Smooth muscle cell (in vitro differentiated cells): ENCODE measurements at regions not wholly inside any gene's neighbourhood (a gene's known extent, or its start where the extent isn't known, plus 50 kb on each side); places are given as distances from the start of the nearest gene placed in this dataset.
A peak's percentile ranks its signal among the peaks of the same experiment; 100 is the strongest.

Source experiments
- DNase-seq: peaks from one replicate; lab custom pipeline; 2025; ENCODE audit not compliant: unreplicated experiment; lab: John Stamatoyannopoulos, UW
- H2AFZ ChIP-seq: fragments of 200-600 bp; sonication (generic); 2 replicates; pipeline ENCODE4 v1.6.0; 2016; ENCODE audit warnings: antibody characterized with exemption, low read depth, mild to moderate bottlenecking
- H3F3A ChIP-seq: fragments of 200-600 bp; sonication (generic); 2 replicates; pipeline ENCODE4 v1.6.0; 2017; ENCODE audit warnings: antibody characterized with exemption, low read depth
- H3K27ac ChIP-seq: fragments of 200-600 bp; sonication (generic); 2 replicates; pipeline ENCODE4 v1.5.1; 2016; ENCODE audit warnings: low read depth, mild to moderate bottlenecking
- H3K27me3 ChIP-seq: fragments of 200-600 bp; sonication (generic); 2 replicates; pipeline ENCODE4 v1.6.1; 2016; ENCODE audit warnings: low read depth, mild to moderate bottlenecking
- H3K36me3 ChIP-seq: fragments of 200-600 bp; sonication (generic); 2 replicates; pipeline ENCODE4 v1.5.1; 2016; ENCODE audit warnings: low read depth
- H3K4me1 ChIP-seq: fragments of 200-600 bp; sonication (generic); 2 replicates; pipeline ENCODE4 v1.5.1; 2016; ENCODE audit warnings: low read depth
- H3K4me2 ChIP-seq: fragments of 200-600 bp; sonication (generic); 2 replicates; pipeline ENCODE4 v1.6.0; 2016; ENCODE audit warnings: mild to moderate bottlenecking
- H3K4me3 ChIP-seq: fragments of 200-600 bp; sonication (generic); 2 replicates; pipeline ENCODE4 v1.5.1; 2016; ENCODE audit warnings: mild to moderate bottlenecking
- H3K79me2 ChIP-seq: fragments of 200-600 bp; sonication (generic); 2 replicates; pipeline ENCODE4 v1.6.0; 2016; ENCODE audit warnings: low read depth, mild to moderate bottlenecking
- H3K9ac ChIP-seq: fragments of 200-600 bp; sonication (generic); 2 replicates; pipeline ENCODE4 v1.6.0; 2016; ENCODE audit warnings: low read depth
- H3K9me3 ChIP-seq: fragments of 200-600 bp; sonication (generic); replicated peaks from 2 replicates; pipeline ENCODE4 v1.5.1; 2016; ENCODE audit warnings: low read depth
- H4K20me1 ChIP-seq: fragments of 200-600 bp; sonication (generic); 2 replicates; pipeline ENCODE4 v1.6.0; 2016; ENCODE audit warnings: low read depth
- CTCF ChIP-seq: fragments of 200-600 bp; sonication (generic); IDR thresholded peaks from 2 replicates; pipeline ENCODE4 v1.5.1; 2017; ENCODE audit warnings: borderline replicate concordance, mild to moderate bottlenecking, antibody characterized with exemption; ENCODE audit not compliant: insufficient read depth, poor library complexity, severe bottlenecking
- WGBS: methylation state at CpG from one replicate; pipeline ENCODE4 v1.1.7; 2016; ENCODE audit warnings: low lambda C conversion rate; 5-methylcytosine and 5-hydroxymethylcytosine counted together

GRCh38 chr1:189374816-189375215 lies 1102.8 kb downstream of the BRINP3 start:
- Histone ChIP-seq H2AFZ (peak overlapping the region; percentile 11), H3K4me3 (no peak overlapping the region), H3K4me1 (no peaks in the 10 kb centered on the region), H3K4me2 (no peak overlapping the region), H3F3A (no peaks in the 10 kb centered on the region), H3K9ac (no peak overlapping the region), H3K27me3 (no peaks in the 10 kb centered on the region), H3K36me3 (no peaks in the 10 kb centered on the region), H3K79me2 (no peaks in the 10 kb centered on the region), H3K9me3 (no peaks in the 10 kb centered on the region), H4K20me1 (no peaks in the 10 kb centered on the region), H3K27ac (no peak overlapping the region)
- no peak for DNase-seq
- 71% methylated on average over 3 of the region's 3 CpGs for WGBS
- no peak for TF ChIP-seq CTCF

GRCh38 chr1:189405419-189405818 lies 1072.2 kb downstream of the BRINP3 start:
- no peak overlapping the region for H3K27ac ChIP-seq
- no peak for DNase-seq
- no peaks in the 10 kb centered on the region for H3K36me3 ChIP-seq
- H4K20me1 ChIP-seq = no peaks in the 10 kb centered on the region
- no peak overlapping the region for H3K9ac ChIP-seq
- 25% methylated on average over 1 of the region's 1 CpG for WGBS
- H3K4me3 ChIP-seq = no peak overlapping the region
- no peaks in the 10 kb centered on the region for H3K79me2 ChIP-seq
- H3K9me3 ChIP-seq = no peaks in the 10 kb centered on the region
- H3K27me3 ChIP-seq = no peaks in the 10 kb centered on the region
- H3F3A ChIP-seq = no peaks in the 10 kb centered on the region
- H3K4me1 ChIP-seq = no peaks in the 10 kb centered on the region
- TF ChIP-seq CTCF = no peak
- no peak overlapping the region for H2AFZ ChIP-seq
- H3K4me2 ChIP-seq = no peak overlapping the region

GRCh38 chr1:189409774-189410173 lies 1067.9 kb downstream of the BRINP3 start:
- Histone ChIP-seq H4K20me1 (no peaks in the 10 kb centered on the region), H3K4me2 (no peak overlapping the region), H3K36me3 (no peaks in the 10 kb centered on the region), H3K9ac (no peak overlapping the region), H2AFZ (no peak overlapping the region), H3K4me1 (no peaks in the 10 kb centered on the region), H3F3A (no peaks in the 10 kb centered on the region), H3K27me3 (no peaks in the 10 kb centered on the region), H3K79me2 (no peaks in the 10 kb centered on the region), H3K27ac (no peak overlapping the region), H3K9me3 (no peaks in the 10 kb centered on the region), H3K4me3 (no peak overlapping the region)
- WGBS = 65% methylated on average over 3 of the region's 3 CpGs
- DNase-seq = no peak
- no peak for TF ChIP-seq CTCF

- no peak for TF ChIP-seq CTCF
- Histone ChIP-seq H3K4me3 (no peak overlapping the region), H3K4me2 (no peak overlapping the region), H3F3A (no peaks in the 10 kb centered on the region), H3K9me3 (no peaks in the 10 kb centered on the region), H4K20me1 (no peaks in the 10 kb centered on the region), H2AFZ (no peak overlapping the region), H3K36me3 (no peaks in the 10 kb centered on the region), H3K27me3 (no peaks in the 10 kb centered on the region), H3K9ac (no peak overlapping the region), H3K4me1 (no peaks in the 10 kb centered on the region), H3K27ac (no peak overlapping the region), H3K79me2 (no peaks in the 10 kb centered on the region)
- WGBS = 41% methylated on average over 2 of the region's 2 CpGs
- DNase-seq = no peak
Measured at GRCh38 chr1:189424746-189425331, 1052.8 kb downstream of the BRINP3 start.
